Epithelial cell of proximal tubule (primary cell): ENCODE measurements at regions not wholly inside any gene's neighbourhood (a gene's known extent, or its start where the extent isn't known, plus 50 kb on each side); places are given as distances from the start of the nearest gene placed in this dataset.
"Not testable (repeated sequence)": the region's sequence is repeated elsewhere in the genome, so short reads cannot be mapped to it uniquely, and the experiment has no call there.

Source experiments
- DNase-seq: peaks from one replicate; pipeline ENCODE4 v3.0.0-alpha.2; 2011; ENCODE audit warnings: low read depth
- H3K4me3 ChIP-seq: 2 replicates; pipeline ENCODE4 v1.5.1; 2011; ENCODE audit warnings: low read depth, mild to moderate bottlenecking, low read length
- TF ChIP-seq, protein P1 (sequence below): conservative IDR thresholded peaks from 2 replicates; pipeline ENCODE4 v1.5.1; 2012; ENCODE audit warnings: low read depth, mild to moderate bottlenecking, low read length

DNA sequence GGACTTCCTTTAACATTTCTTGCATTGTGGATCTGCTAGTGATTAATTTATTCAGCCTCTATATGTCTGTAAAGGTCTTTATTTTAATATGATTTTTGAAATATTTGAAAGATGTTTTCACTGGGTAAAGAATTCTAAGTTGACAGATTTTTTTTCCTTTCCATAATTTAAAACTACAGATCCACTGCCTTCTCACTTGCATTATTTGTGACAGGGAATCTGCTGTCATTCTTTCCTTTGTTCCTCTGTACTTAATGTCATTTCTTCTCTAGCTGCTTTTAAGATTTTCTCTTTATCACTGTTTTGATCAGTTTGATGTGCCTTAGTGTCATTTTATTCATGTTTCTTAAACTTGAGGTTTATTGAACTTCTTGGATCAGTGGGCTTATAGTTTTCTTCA is 159.9 kb downstream of the CYB561 start:
- TF ChIP-seq, protein P1, sequence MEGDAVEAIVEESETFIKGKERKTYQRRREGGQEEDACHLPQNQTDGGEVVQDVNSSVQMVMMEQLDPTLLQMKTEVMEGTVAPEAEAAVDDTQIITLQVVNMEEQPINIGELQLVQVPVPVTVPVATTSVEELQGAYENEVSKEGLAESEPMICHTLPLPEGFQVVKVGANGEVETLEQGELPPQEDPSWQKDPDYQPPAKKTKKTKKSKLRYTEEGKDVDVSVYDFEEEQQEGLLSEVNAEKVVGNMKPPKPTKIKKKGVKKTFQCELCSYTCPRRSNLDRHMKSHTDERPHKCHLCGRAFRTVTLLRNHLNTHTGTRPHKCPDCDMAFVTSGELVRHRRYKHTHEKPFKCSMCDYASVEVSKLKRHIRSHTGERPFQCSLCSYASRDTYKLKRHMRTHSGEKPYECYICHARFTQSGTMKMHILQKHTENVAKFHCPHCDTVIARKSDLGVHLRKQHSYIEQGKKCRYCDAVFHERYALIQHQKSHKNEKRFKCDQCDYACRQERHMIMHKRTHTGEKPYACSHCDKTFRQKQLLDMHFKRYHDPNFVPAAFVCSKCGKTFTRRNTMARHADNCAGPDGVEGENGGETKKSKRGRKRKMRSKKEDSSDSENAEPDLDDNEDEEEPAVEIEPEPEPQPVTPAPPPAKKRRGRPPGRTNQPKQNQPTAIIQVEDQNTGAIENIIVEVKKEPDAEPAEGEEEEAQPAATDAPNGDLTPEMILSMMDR, result no peak

DNA sequence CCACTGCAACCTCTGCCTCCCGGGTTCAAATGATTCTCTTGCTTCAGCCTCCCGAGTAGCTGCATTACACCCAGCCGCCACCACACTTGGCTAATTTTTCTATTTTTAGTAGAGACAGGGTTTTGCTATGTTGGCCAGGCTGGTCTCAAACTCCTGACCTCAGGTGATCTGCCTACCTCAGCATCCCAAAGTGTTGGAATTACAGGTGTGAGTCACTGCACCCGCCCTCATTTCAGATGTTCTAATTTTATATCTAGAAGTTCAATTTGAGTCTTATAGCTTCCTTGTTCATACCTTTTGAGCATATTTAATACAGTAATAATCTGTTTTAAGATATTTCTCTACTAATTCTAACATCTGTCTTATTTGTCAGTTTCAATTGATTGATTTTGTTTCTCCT is 159.1 kb downstream of the CYB561 start:
- not testable (repeated sequence) for H3K4me3 ChIP-seq, DNase-seq

More for the DNA sequence above, 159.9 kb downstream of the CYB561 start:
- H3K4me3 ChIP-seq, result no peak overlapping the region
- DNase-seq, result no peak

DNA sequence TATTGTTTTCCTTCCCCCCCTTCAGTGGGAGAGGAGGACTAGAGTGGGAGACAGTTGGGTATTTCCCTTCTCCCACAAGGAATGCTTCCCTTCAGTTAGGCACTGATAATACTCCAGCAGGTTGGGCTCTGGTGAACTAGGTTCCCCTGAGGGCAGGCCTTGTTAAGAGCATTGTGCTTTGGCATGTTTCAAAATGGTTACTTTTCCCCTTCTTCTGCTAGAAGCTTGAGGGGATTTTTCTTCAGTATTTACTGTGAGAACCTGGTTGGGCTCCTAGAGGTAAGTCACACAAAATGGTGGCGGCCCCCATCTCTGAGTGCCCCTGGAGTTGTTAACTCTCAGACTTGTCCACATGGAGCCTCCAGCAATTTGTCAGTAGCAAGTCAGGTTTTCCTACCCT is 156.2 kb downstream of the CYB561 start:
- DNase-seq, result no peak
- TF ChIP-seq, protein P1, result no peak

DNA sequence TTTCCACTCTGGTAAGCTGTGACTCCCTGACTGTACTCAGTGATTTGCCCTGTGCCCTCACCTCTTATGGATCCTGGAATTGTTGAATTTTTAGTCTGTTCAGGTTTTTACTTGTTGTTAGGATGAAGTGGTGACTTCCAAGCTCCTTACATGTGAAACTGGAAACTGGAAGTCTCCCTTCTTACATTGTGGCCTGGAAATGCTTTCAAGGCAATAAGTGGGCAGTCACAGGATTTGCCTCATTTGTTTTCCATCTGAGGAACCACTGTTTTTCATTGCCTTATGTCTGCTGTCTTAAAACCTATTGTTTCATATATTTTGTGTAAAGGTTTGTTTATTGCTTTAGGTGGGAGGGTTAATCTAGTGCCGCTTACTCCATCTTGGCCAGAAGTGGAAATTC is 155.8 kb downstream of the CYB561 start:
- H3K4me3 ChIP-seq, result no peak overlapping the region
- TF ChIP-seq, protein P1, result no peak
- no peak for DNase-seq

More for the DNA sequence above, 156.2 kb downstream of the CYB561 start:
- H3K4me3 ChIP-seq, result no peak overlapping the region

DNA sequence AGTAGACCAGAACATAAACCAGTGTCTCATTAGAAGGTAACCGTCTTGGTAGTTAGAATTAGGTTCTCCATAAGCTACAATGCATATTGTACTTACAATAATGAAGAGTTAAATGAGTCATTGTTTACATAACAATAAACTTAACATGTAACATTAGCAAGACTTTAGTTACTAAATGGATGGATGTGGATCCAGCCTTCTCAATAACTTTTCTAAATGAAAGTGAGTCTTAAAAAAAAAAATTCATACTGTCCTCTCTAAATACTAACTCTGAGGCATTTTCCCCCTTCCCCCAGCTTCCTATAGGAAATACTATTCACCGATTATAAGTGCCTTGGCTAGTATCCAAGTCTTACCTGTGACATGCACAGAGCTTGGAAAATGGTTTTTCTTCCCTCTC is 155.3 kb downstream of the CYB561 start:
- H3K4me3 ChIP-seq, result no peak overlapping the region
- TF ChIP-seq, protein P1, result no peak
- no peak for DNase-seq

DNA sequence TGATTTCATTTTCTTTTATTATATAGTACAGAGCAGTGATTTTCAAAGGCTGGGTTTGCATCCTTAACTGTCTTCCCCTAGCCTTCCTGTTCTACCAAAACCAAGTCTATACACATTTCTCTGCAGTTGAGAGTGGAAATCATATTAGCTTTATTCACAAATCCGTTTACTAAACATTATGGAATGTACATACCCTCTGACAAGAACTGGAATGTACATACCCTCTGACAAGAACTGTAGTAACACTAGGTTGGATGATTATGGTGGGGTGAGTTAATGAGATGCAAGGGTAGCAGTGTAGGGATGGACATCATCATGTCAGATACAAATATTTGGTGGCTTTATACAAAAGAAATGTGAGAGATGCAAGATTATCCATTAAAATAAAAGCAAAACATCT is 154.8 kb downstream of the CYB561 start:
- DNase-seq, result no peak

DNA sequence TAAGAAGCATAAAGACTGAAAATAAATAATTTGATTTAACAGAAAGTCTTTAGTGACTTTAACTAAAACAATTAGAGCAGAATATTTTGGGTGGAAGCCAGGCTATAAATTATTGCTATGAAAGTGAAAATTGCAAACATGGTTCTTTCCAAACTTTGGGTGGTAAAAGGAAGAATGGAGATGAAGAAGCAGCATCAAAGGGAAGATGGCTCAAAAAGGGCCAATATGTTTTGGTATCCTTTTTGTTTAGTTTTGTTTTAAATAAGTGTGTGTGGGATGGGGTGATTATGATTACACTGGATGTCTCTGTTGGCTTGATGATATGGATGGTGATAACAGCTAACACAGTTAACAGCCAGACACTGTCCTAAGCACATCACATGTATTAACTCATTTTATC is 153.7 kb downstream of the CYB561 start:
- no peak for DNase-seq
- H3K4me3 ChIP-seq, result no peak overlapping the region
- TF ChIP-seq, protein P1, result no peak

More for the DNA sequence above, 154.8 kb downstream of the CYB561 start:
- H3K4me3 ChIP-seq, result no peak overlapping the region
- TF ChIP-seq, protein P1, result no peak
